ENCODE measurements at regions not wholly inside any gene's neighbourhood (a gene's known extent, or its start where the extent isn't known, plus 50 kb on each side); places are given as distances from the start of the nearest gene placed in this dataset.

GRCh38 chr2:18156002-18156401 is 277.5 kb downstream of the KCNS3 start:
- no peaks in the 10 kb centered on the region for H3K9me3 ChIP-seq
- no peaks in the 10 kb centered on the region for H3K4me1 ChIP-seq
- intact Hi-C loops (cut with DNase I) = no loop called here
- TF ChIP-seq, protein P1, sequence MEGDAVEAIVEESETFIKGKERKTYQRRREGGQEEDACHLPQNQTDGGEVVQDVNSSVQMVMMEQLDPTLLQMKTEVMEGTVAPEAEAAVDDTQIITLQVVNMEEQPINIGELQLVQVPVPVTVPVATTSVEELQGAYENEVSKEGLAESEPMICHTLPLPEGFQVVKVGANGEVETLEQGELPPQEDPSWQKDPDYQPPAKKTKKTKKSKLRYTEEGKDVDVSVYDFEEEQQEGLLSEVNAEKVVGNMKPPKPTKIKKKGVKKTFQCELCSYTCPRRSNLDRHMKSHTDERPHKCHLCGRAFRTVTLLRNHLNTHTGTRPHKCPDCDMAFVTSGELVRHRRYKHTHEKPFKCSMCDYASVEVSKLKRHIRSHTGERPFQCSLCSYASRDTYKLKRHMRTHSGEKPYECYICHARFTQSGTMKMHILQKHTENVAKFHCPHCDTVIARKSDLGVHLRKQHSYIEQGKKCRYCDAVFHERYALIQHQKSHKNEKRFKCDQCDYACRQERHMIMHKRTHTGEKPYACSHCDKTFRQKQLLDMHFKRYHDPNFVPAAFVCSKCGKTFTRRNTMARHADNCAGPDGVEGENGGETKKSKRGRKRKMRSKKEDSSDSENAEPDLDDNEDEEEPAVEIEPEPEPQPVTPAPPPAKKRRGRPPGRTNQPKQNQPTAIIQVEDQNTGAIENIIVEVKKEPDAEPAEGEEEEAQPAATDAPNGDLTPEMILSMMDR (IDR thresholded peaks at IDR 0.05) = no peak
- H3K4me3 ChIP-seq = no peak overlapping the region
- no peaks in the 10 kb centered on the region for H3K36me3 ChIP-seq
- no peak overlapping the region for H3K27ac ChIP-seq
- no peak for DNase-seq (ENCODE audit: low spot score in 2 of 2)
- H3K27me3 ChIP-seq = no peaks in the 10 kb centered on the region

GRCh38 chr2:18154812-18155211 is 276.3 kb downstream of the KCNS3 start:
- intact Hi-C loops (cut with DNase I) = no loop called here

GRCh38 chr2:18154259-18154658 is 275.8 kb downstream of the KCNS3 start:
- Histone ChIP-seq H3K27ac (no peak overlapping the region), H3K9me3 (no peaks in the 10 kb centered on the region), H3K36me3 (no peaks in the 10 kb centered on the region), H3K27me3 (no peaks in the 10 kb centered on the region), H3K4me3 (no peak overlapping the region), H3K4me1 (no peaks in the 10 kb centered on the region)
- intact Hi-C loops (cut with DNase I) = no loop called here
- TF ChIP-seq, protein P1 (IDR thresholded peaks at IDR 0.05) = no peak
- DNase-seq (ENCODE audit: low spot score in 2 of 2) = no peak

More at GRCh38 chr2:18154812-18155211, 276.3 kb downstream of the KCNS3 start:
- H3K4me3 ChIP-seq = no peak overlapping the region
- no peak overlapping the region for H3K27ac ChIP-seq
- no peaks in the 10 kb centered on the region for H3K27me3 ChIP-seq
- H3K9me3 ChIP-seq = no peaks in the 10 kb centered on the region
- DNase-seq (ENCODE audit: low spot score in 2 of 2) = no peak
- no peaks in the 10 kb centered on the region for H3K4me1 ChIP-seq
- H3K36me3 ChIP-seq = no peaks in the 10 kb centered on the region
- TF ChIP-seq, protein P1 (IDR thresholded peaks at IDR 0.05) = no peak

DNA sequence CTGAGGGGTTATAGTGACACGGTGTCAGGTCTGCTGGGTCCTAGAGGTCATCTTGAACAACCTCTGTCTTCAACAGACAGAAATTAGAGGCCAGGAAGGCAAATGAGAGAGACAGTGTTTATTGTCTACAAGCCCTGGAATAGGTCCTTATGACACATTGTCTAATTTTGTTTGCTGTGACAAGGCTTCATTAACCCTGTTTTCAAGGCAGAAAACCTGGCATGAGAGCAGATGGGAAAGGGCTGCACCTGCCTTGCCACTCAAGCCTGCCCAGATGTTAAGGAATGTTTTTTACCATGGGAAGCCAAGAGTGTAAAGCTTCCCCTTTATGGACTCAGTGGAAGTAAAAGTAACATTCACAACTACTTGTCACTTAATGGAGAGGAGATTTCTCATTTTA is 275.3 kb downstream of the KCNS3 start:
- no peak for DNase-seq (ENCODE audit: low spot score in 2 of 2)
- intact Hi-C loops (cut with DNase I) = no loop called here

GRCh38 chr2:18151237-18151636 is 272.8 kb downstream of the KCNS3 start:
- TF ChIP-seq, protein P1 (IDR thresholded peaks at IDR 0.05) = no peak
- H3K36me3 ChIP-seq = no peaks in the 10 kb centered on the region
- no peak overlapping the region for H3K4me3 ChIP-seq
- H3K9me3 ChIP-seq = no peaks in the 10 kb centered on the region
- H3K27me3 ChIP-seq = no peaks in the 10 kb centered on the region
- no peak for DNase-seq (ENCODE audit: low spot score in 2 of 2)
- no peaks in the 10 kb centered on the region for H3K4me1 ChIP-seq
- intact Hi-C loops (cut with DNase I) = no loop called here
- no peak overlapping the region for H3K27ac ChIP-seq

More for the DNA sequence above, 275.3 kb downstream of the KCNS3 start:
- H3K4me3 ChIP-seq = no peak overlapping the region
- H3K9me3 ChIP-seq = no peaks in the 10 kb centered on the region
- H3K4me1 ChIP-seq = no peaks in the 10 kb centered on the region
- H3K36me3 ChIP-seq = no peaks in the 10 kb centered on the region
- no peaks in the 10 kb centered on the region for H3K27me3 ChIP-seq
- no peak overlapping the region for H3K27ac ChIP-seq
- TF ChIP-seq, protein P1 (IDR thresholded peaks at IDR 0.05) = no peak

DNA sequence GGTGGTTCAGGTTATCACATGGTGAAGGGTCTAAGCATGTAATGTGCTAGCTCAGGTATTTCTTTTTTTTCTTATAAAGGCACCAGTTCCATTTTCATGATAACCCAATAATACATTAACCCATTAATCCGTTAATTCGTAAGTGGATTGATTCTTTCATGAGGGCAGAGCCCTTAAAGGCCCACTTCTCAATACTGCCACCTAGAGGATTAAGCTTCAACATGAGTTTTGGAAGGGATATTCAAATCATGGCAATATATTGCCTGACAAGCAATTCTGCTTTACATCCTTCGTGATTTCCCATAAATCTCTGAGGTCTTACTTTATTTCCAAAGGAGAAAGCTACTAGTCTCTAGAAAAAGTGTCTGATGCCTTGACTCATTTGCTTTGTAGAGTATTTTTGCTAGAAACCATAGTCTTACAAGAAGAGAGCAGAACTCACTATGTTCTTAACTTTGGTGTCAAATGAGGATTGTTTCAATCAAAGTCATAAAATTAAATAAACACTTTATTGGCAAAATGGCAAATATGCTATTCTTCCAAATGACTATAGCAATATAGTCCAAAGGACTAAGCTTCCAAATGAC is 271.3 kb downstream of the KCNS3 start:
- H3K9me3 ChIP-seq = no peaks in the 10 kb centered on the region
- intact Hi-C loops (cut with DNase I) = loop anchor here (1.0 kb wide), 1 partner anchor 298 kb away; no protein-coding TSS in a partner anchor
- no peaks in the 10 kb centered on the region for H3K36me3 ChIP-seq
- H3K27ac ChIP-seq = no peak overlapping the region
- DNase-seq (ENCODE audit: low spot score in 2 of 2) = no peak
- no peak overlapping the region for H3K4me3 ChIP-seq
- no peaks in the 10 kb centered on the region for H3K27me3 ChIP-seq
- TF ChIP-seq, protein P1 (IDR thresholded peaks at IDR 0.05) = peak; percentile 34 to 86 (median 70)
- no peaks in the 10 kb centered on the region for H3K4me1 ChIP-seq
